ENCODE measurements at regions not wholly inside any gene's neighbourhood (a gene's known extent, or its start where the extent isn't known, plus 50 kb on each side); places are given as distances from the start of the nearest gene placed in this dataset.

DNA sequence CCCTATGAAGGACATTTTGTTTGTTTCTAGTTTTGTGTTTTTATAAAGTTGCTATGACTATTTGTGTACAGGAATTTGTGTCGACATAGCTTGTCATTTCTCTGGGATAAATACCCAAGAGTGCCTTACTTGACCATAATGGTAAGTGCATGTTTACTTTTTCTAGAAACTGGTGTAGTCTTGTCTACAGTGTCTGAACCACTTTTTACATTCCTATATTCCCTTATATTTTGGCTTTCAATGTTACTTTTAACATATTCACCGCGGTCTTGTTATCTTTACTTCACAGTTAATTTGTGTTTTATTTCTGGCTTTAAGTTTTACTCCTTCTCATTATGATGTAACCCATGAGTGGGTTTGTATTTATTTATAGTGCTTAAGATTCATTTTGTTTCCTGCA is 444.4 kb upstream of the RGS17 start:
- H3K36me3 ChIP-seq = no peaks in the 10 kb centered on the region
- H3K27me3 ChIP-seq = no peaks in the 10 kb centered on the region
- no peaks in the 10 kb centered on the region for H3K9me3 ChIP-seq
- no peak for ATAC-seq
- WGBS (ENCODE audit: insufficient coverage, low coverage, low lambda C conversion rate, missing lambda C conversion rate) = 82% methylated on average over 3 of the region's 3 CpGs
- no peak overlapping the region for H3K4me3 ChIP-seq
- TF ChIP-seq POLR2A (IDR thresholded peaks at IDR 0.05) = no peak
- TF ChIP-seq, protein P1, sequence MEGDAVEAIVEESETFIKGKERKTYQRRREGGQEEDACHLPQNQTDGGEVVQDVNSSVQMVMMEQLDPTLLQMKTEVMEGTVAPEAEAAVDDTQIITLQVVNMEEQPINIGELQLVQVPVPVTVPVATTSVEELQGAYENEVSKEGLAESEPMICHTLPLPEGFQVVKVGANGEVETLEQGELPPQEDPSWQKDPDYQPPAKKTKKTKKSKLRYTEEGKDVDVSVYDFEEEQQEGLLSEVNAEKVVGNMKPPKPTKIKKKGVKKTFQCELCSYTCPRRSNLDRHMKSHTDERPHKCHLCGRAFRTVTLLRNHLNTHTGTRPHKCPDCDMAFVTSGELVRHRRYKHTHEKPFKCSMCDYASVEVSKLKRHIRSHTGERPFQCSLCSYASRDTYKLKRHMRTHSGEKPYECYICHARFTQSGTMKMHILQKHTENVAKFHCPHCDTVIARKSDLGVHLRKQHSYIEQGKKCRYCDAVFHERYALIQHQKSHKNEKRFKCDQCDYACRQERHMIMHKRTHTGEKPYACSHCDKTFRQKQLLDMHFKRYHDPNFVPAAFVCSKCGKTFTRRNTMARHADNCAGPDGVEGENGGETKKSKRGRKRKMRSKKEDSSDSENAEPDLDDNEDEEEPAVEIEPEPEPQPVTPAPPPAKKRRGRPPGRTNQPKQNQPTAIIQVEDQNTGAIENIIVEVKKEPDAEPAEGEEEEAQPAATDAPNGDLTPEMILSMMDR (IDR thresholded peaks at IDR 0.05) = no peak
- intact Hi-C loops (cut with DNase I) = no loop called here
- no peak for DNase-seq
- no peaks in the 10 kb centered on the region for H3K4me1 ChIP-seq
- no peak overlapping the region for H3K27ac ChIP-seq

DNA sequence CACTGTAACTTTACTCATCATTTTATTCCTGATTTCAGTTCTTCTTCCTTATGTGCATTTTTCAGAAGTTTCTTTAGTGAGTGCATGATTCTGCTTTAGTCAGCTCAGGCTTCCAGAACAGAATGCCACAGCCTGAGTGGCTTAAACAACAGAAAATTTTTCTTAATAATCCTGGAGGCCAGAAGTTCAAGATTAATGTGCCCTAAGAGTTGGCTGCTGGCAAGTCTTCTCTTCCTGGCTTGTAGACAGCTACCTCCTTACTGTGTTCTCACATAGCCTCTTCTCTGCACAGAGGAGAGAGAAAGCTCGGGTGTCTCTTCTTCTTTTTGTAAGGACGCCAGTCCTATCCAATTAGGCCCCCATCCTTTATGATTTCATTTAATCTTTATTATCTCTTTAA is 443.1 kb upstream of the RGS17 start:
- H3K27ac ChIP-seq = no peak overlapping the region
- no peak for DNase-seq
- no peaks in the 10 kb centered on the region for H3K27me3 ChIP-seq
- H3K9me3 ChIP-seq = no peaks in the 10 kb centered on the region
- no peaks in the 10 kb centered on the region for H3K36me3 ChIP-seq
- 21% methylated on average over 2 of the region's 2 CpGs for WGBS (ENCODE audit: insufficient coverage, low coverage, low lambda C conversion rate, missing lambda C conversion rate)
- intact Hi-C loops (cut with DNase I) = no loop called here
- ATAC-seq = no peak
- H3K4me1 ChIP-seq = no peaks in the 10 kb centered on the region
- no peak overlapping the region for H3K4me3 ChIP-seq
- no peak for TF ChIP-seq POLR2A (IDR thresholded peaks at IDR 0.05)
- TF ChIP-seq, protein P1 (IDR thresholded peaks at IDR 0.05) = no peak

DNA sequence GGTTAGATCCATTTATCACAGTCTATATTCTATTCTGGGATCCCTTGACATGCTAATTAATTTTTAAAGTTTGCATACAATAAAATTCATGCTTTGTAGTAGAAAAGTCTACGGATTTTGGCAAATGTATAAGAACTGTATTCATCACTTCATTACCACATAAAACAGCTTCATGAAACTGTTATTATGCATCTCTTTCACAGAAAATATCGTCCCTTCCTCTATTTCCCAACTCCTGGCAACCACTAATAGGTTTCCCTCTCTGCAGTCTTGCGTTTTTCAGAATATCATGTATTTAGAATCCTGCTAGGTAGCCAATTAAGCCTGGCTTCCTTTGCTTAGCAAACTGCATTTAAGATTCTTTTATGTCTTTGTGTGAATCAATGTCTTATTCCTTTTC is 441.3 kb upstream of the RGS17 start:
- no peak overlapping the region for H3K4me3 ChIP-seq
- WGBS (ENCODE audit: insufficient coverage, low coverage, low lambda C conversion rate, missing lambda C conversion rate) = 17% methylated on average over 3 of the region's 3 CpGs
- intact Hi-C loops (cut with DNase I) = no loop called here
- no peaks in the 10 kb centered on the region for H3K27me3 ChIP-seq
- H3K36me3 ChIP-seq = no peaks in the 10 kb centered on the region
- no peak for TF ChIP-seq POLR2A (IDR thresholded peaks at IDR 0.05)
- TF ChIP-seq, protein P1 (IDR thresholded peaks at IDR 0.05) = no peak
- DNase-seq (no peak), ATAC-seq (no peak)
- no peaks in the 10 kb centered on the region for H3K4me1 ChIP-seq
- H3K9me3 ChIP-seq = no peaks in the 10 kb centered on the region
- H3K27ac ChIP-seq = no peak overlapping the region

DNA sequence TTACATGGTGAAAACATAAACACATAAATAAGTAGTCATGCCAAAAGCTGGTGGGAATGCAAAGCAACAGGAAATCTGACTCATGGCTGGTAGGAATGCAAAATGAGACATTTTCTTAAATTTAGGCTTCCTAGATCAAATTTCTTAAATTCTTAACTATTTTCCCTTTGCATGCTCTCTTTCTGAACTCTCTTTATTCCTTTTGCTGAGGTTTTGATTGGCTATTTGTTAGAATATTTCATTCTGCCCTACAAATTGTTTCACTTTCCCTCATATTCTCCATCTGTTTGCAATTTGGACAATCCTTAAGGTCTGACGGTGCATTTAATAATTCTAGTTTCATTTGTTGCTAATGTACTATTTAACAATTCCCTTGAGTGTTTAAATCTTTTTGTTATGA is 437.5 kb upstream of the RGS17 start:
- DNase-seq = no peak
- intact Hi-C loops (cut with DNase I) = no loop called here
- TF ChIP-seq, protein P1 (IDR thresholded peaks at IDR 0.05) = no peak
- TF ChIP-seq POLR2A (IDR thresholded peaks at IDR 0.05) = no peak
- Histone ChIP-seq H3K4me1 (no peaks in the 10 kb centered on the region), H3K27ac (no peak overlapping the region), H3K36me3 (no peaks in the 10 kb centered on the region), H3K4me3 (no peak overlapping the region), H3K27me3 (no peaks in the 10 kb centered on the region), H3K9me3 (no peaks in the 10 kb centered on the region)
- WGBS (ENCODE audit: insufficient coverage, low coverage, low lambda C conversion rate, missing lambda C conversion rate) = 69% methylated on average over 1 of the region's 1 CpG
- ATAC-seq = no peak

DNA sequence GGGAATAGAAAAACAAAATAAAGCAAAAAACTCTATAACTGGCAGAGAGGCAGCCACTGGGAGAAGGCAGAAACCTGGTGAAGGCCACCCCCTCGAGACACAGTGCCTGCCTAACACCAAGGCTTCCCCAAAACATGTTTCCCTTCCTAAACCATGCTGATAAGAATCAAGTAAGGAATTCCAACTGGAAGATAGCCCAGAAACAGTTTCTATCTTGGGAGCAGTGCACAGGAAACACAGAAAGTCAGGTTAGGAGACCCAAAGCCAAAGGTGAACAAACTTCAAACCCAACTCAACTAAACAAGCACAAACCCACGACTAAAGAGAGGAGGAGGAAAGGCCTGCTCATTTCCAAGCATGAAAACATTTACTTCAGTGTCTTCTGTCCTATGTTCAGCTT is 433.7 kb upstream of the RGS17 start:
- DNase-seq (no peak), ATAC-seq (no peak)
- TF ChIP-seq POLR2A (IDR thresholded peaks at IDR 0.05) = no peak
- TF ChIP-seq, protein P1 (IDR thresholded peaks at IDR 0.05) = no peak
- Histone ChIP-seq H3K36me3 (no peaks in the 10 kb centered on the region), H3K4me1 (no peaks in the 10 kb centered on the region), H3K4me3 (no peak overlapping the region), H3K9me3 (no peaks in the 10 kb centered on the region), H3K27ac (no peak overlapping the region), H3K27me3 (no peaks in the 10 kb centered on the region)
- WGBS (ENCODE audit: insufficient coverage, low coverage, low lambda C conversion rate, missing lambda C conversion rate) = 20% methylated on average over 2 of the region's 2 CpGs
- intact Hi-C loops (cut with DNase I) = no loop called here

All from right lobe of liver (tissue), 6 donors.